ENCODE measurements at regions not wholly inside any gene's neighbourhood (a gene's known extent, or its start where the extent isn't known, plus 50 kb on each side); places are given as distances from the start of the nearest gene placed in this dataset.

DNA sequence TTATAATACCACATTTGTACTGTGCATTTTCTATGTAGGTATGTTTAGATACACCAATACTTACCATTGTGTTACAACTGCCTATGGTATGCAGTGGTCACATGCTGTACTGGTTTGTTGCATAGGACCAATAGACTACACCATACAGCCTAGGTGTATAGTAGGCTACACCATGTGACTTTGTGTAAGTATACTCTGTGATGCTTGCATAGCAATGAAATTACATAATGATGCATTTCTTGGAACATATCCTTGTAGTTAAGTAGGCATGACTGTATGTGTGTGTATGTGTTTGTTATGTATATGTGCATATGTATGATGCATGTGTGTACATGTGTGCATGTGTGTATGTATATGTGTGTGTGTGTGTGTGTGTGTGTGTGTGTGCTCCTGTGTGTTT, 157.6 kb downstream of the TDRD15 start:
- DNase-seq (ENCODE audit: low read depth, low spot score), result no peak
- Histone ChIP-seq H3K4me1 (ENCODE audit: control insufficient read depth, insufficient read depth, low read length) (no peaks in the 10 kb centered on the region), H3K27ac (ENCODE audit: low read length) (no peak overlapping the region), H3K9me3 (ENCODE audit: control insufficient read depth, insufficient read depth, low read length) (no peaks in the 10 kb centered on the region), H3K27me3 (ENCODE audit: control insufficient read depth, insufficient read depth, low read length) (no peaks in the 10 kb centered on the region), H3K4me3 (ENCODE audit: low read length) (no peak overlapping the region), H3K36me3 (ENCODE audit: control insufficient read depth, insufficient read depth, low read length) (no peaks in the 10 kb centered on the region)

GRCh38 chr2:21281791-21282514, 158.2 kb downstream of the TDRD15 start:
- H3K27ac ChIP-seq (ENCODE audit: low read length), result no peak overlapping the region
- no peaks in the 10 kb centered on the region for H3K27me3 ChIP-seq (ENCODE audit: control insufficient read depth, insufficient read depth, low read length)
- no peak for DNase-seq (ENCODE audit: low read depth, low spot score)
- H3K36me3 ChIP-seq (ENCODE audit: control insufficient read depth, insufficient read depth, low read length), result no peaks in the 10 kb centered on the region
- no peaks in the 10 kb centered on the region for H3K9me3 ChIP-seq (ENCODE audit: control insufficient read depth, insufficient read depth, low read length)
- WGBS (ENCODE audit: insufficient coverage, insufficient read length), result no CpG with 5 or more reads among the region's 8 CpGs
- H3K4me3 ChIP-seq (ENCODE audit: low read length), result no peak overlapping the region
- no peaks in the 10 kb centered on the region for H3K4me1 ChIP-seq (ENCODE audit: control insufficient read depth, insufficient read depth, low read length)

GRCh38 chr2:21282515-21282898, 158.7 kb downstream of the TDRD15 start:
- Histone ChIP-seq H3K27me3 (ENCODE audit: control insufficient read depth, insufficient read depth, low read length) (no peaks in the 10 kb centered on the region), H3K4me3 (ENCODE audit: low read length) (no peak overlapping the region), H3K4me1 (ENCODE audit: control insufficient read depth, insufficient read depth, low read length) (no peaks in the 10 kb centered on the region), H3K9me3 (ENCODE audit: control insufficient read depth, insufficient read depth, low read length) (no peaks in the 10 kb centered on the region), H3K27ac (ENCODE audit: low read length) (no peak overlapping the region), H3K36me3 (ENCODE audit: control insufficient read depth, insufficient read depth, low read length) (no peaks in the 10 kb centered on the region)
- no peak for DNase-seq (ENCODE audit: low read depth, low spot score)
- no CpG with 5 or more reads among the region's 2 CpGs for WGBS (ENCODE audit: insufficient coverage, insufficient read length)

DNA sequence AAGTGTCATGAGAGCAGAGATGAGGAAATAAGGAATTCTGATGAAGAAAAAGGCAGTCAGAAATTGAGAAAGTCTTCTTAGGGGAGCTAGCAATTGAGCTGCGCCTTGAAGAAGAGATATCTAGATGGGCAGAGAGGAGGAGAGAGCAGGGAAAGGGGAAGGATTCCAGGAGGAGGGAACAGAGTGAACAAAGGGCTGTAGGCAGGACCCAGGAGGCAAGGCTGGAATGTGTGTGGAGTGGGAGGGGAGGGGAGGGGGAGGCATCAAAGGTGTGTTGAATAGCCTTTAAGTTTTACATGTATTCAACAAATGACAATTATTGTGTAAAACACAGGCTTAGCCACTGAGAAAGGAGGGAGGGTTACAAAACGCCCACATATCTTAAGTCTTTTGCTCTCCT, 164.5 kb downstream of the TDRD15 start:
- Histone ChIP-seq H3K9me3 (ENCODE audit: control insufficient read depth, insufficient read depth, low read length) (no peaks in the 10 kb centered on the region), H3K4me1 (ENCODE audit: control insufficient read depth, insufficient read depth, low read length) (no peaks in the 10 kb centered on the region), H3K4me3 (ENCODE audit: low read length) (no peak overlapping the region), H3K27ac (ENCODE audit: low read length) (no peak overlapping the region), H3K36me3 (ENCODE audit: control insufficient read depth, insufficient read depth, low read length) (no peaks in the 10 kb centered on the region), H3K27me3 (ENCODE audit: control insufficient read depth, insufficient read depth, low read length) (no peaks in the 10 kb centered on the region)
- DNase-seq (ENCODE audit: low read depth, low spot score), result no peak
- no CpG with 5 or more reads among the region's 2 CpGs for WGBS (ENCODE audit: insufficient coverage, insufficient read length)

DNA sequence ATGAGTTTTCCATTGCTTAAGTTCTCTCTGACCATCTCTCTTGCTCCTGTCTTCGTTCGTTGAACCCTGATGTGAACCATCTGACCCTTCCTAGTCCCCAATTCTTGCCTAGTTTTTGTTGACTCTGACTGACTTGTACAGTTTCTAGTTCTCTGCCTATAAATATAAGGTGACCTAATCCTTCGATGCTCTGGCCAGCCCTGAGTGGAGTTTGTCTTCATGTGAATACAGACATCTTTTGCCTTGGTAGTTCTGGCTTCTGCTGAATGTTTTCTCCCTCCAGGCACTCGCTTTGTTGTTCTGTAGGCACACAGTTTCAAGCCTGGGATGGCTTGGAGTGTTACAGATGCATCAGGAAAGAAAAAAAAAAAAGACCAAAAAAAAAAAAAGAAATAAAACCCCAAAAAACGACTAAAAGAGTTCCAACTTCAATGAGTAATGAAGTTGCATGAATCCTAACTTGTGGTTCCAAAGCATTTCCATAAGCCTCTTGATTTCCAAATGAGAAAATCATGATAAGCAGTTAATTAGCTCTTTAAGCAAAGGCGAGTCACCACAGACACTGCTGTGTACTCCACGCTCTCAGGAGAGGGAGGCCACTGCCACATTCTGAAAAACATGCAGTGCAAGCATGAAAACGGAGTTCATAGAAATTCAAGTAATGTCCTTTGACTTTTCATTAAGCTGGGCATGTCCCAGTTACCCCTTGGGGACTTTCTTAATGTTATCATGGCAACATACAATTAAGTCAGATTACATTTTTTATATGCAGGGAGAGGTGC, 165.2 kb downstream of the TDRD15 start:
- H3K9me3 ChIP-seq (ENCODE audit: control insufficient read depth, insufficient read depth, low read length), result no peaks in the 10 kb centered on the region
- H3K27ac ChIP-seq (ENCODE audit: low read length), result no peak overlapping the region
- H3K4me3 ChIP-seq (ENCODE audit: low read length), result no peak overlapping the region
- no peak for DNase-seq (ENCODE audit: low read depth, low spot score)
- H3K36me3 ChIP-seq (ENCODE audit: control insufficient read depth, insufficient read depth, low read length), result no peaks in the 10 kb centered on the region
- no CpG with 5 or more reads among the region's 8 CpGs for WGBS (ENCODE audit: insufficient coverage, insufficient read length)
- no peaks in the 10 kb centered on the region for H3K4me1 ChIP-seq (ENCODE audit: control insufficient read depth, insufficient read depth, low read length)
- H3K27me3 ChIP-seq (ENCODE audit: control insufficient read depth, insufficient read depth, low read length), result no peaks in the 10 kb centered on the region

- Histone ChIP-seq H3K4me1 (ENCODE audit: control insufficient read depth, insufficient read depth, low read length) (no peaks in the 10 kb centered on the region), H3K27me3 (ENCODE audit: control insufficient read depth, insufficient read depth, low read length) (no peaks in the 10 kb centered on the region), H3K4me3 (ENCODE audit: low read length) (no peak overlapping the region), H3K27ac (ENCODE audit: low read length) (no peak overlapping the region), H3K9me3 (ENCODE audit: control insufficient read depth, insufficient read depth, low read length) (no peaks in the 10 kb centered on the region), H3K36me3 (ENCODE audit: control insufficient read depth, insufficient read depth, low read length) (no peaks in the 10 kb centered on the region)
- DNase-seq (ENCODE audit: low read depth, low spot score), result no peak
- WGBS (ENCODE audit: insufficient coverage, insufficient read length), result no CpG with 5 or more reads among the region's 3 CpGs
Observed at GRCh38 chr2:21289551-21289950, 165.8 kb downstream of the TDRD15 start.

DNA sequence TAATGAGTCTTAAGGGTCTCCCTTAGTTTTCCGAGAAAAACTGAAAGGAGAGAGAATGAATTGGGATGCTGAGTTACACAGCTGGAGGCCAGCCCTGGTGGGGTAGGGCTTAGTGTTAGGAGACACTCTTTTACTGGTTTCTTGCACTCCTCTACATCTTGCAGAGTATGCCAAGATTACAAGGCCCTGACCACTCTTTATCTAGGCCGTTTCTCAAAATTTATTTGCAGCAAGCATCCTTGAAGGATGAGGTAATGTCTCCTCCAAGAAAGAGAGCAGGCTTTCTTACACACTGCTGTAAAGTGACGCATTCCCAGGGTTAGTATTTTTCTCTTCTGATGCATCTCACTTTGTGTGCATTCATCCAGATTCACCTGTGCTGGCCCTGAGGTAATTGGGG, 166.2 kb downstream of the TDRD15 start:
- no peaks in the 10 kb centered on the region for H3K9me3 ChIP-seq (ENCODE audit: control insufficient read depth, insufficient read depth, low read length)
- H3K4me3 ChIP-seq (ENCODE audit: low read length), result no peak overlapping the region
- H3K4me1 ChIP-seq (ENCODE audit: control insufficient read depth, insufficient read depth, low read length), result no peaks in the 10 kb centered on the region
- H3K27ac ChIP-seq (ENCODE audit: low read length), result no peak overlapping the region
- no peak for DNase-seq (ENCODE audit: low read depth, low spot score)
- WGBS (ENCODE audit: insufficient coverage, insufficient read length), result no CpG with 5 or more reads among the region's 3 CpGs
- no peaks in the 10 kb centered on the region for H3K36me3 ChIP-seq (ENCODE audit: control insufficient read depth, insufficient read depth, low read length)
- H3K27me3 ChIP-seq (ENCODE audit: control insufficient read depth, insufficient read depth, low read length), result no peaks in the 10 kb centered on the region

GRCh38 chr2:21291426-21291825, 167.7 kb downstream of the TDRD15 start:
- no peaks in the 10 kb centered on the region for H3K4me1 ChIP-seq (ENCODE audit: control insufficient read depth, insufficient read depth, low read length)
- H3K27ac ChIP-seq (ENCODE audit: low read length), result no peak overlapping the region
- no peaks in the 10 kb centered on the region for H3K36me3 ChIP-seq (ENCODE audit: control insufficient read depth, insufficient read depth, low read length)
- H3K4me3 ChIP-seq (ENCODE audit: low read length), result no peak overlapping the region
- H3K27me3 ChIP-seq (ENCODE audit: control insufficient read depth, insufficient read depth, low read length), result no peaks in the 10 kb centered on the region
- H3K9me3 ChIP-seq (ENCODE audit: control insufficient read depth, insufficient read depth, low read length), result no peaks in the 10 kb centered on the region
- WGBS (ENCODE audit: insufficient coverage, insufficient read length), result no CpG with 5 or more reads among the region's 1 CpG
- DNase-seq (ENCODE audit: low read depth, low spot score), result no peak

DNA sequence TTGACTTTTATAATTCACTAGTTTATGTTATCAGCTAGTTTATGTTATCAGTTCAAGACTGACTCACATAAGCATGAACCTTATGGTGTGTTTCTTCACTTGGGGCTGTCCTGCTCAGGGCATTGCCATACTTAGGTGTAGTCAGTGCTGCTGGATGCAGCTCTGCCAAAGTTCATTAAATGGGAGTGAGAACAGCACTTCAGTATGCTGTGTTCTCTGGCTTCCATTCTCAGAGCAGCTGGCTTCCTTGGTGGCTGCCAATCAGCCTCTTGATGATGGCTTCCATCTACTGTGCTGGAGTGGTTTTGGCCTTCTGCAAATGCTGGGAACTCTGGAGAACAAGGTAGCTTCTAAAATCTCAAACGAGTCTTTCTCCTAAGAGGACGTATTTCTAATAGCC, 170.7 kb downstream of the TDRD15 start:
- Histone ChIP-seq H3K4me1 (ENCODE audit: control insufficient read depth, insufficient read depth, low read length) (no peaks in the 10 kb centered on the region), H3K9me3 (ENCODE audit: control insufficient read depth, insufficient read depth, low read length) (no peaks in the 10 kb centered on the region), H3K4me3 (ENCODE audit: low read length) (no peak overlapping the region), H3K27me3 (ENCODE audit: control insufficient read depth, insufficient read depth, low read length) (no peaks in the 10 kb centered on the region), H3K36me3 (ENCODE audit: control insufficient read depth, insufficient read depth, low read length) (no peaks in the 10 kb centered on the region), H3K27ac (ENCODE audit: low read length) (no peak overlapping the region)
- no CpG with 5 or more reads among the region's 2 CpGs for WGBS (ENCODE audit: insufficient coverage, insufficient read length)
- no peak for DNase-seq (ENCODE audit: low read depth, low spot score)

- H3K9me3 ChIP-seq (ENCODE audit: control insufficient read depth, insufficient read depth, low read length), result no peaks in the 10 kb centered on the region
- no peaks in the 10 kb centered on the region for H3K27me3 ChIP-seq (ENCODE audit: control insufficient read depth, insufficient read depth, low read length)
- DNase-seq (ENCODE audit: low read depth, low spot score), result no peak
- no peaks in the 10 kb centered on the region for H3K4me1 ChIP-seq (ENCODE audit: control insufficient read depth, insufficient read depth, low read length)
- no CpG with 5 or more reads among the region's 2 CpGs for WGBS (ENCODE audit: insufficient coverage, insufficient read length)
- no peak overlapping the region for H3K27ac ChIP-seq (ENCODE audit: low read length)
- no peak overlapping the region for H3K4me3 ChIP-seq (ENCODE audit: low read length)
- no peaks in the 10 kb centered on the region for H3K36me3 ChIP-seq (ENCODE audit: control insufficient read depth, insufficient read depth, low read length)
Observed at GRCh38 chr2:21299411-21299810, 175.6 kb downstream of the TDRD15 start.

All from iPS DF 6.9 (cell line).